ENCODE measurements at regions not wholly inside any gene's neighbourhood (a gene's known extent, or its start where the extent isn't known, plus 50 kb on each side); places are given as distances from the start of the nearest gene placed in this dataset.
"Not testable (repeated sequence)": the region's sequence is repeated elsewhere in the genome, so short reads cannot be mapped to it uniquely, and the experiment has no call there.

DNA sequence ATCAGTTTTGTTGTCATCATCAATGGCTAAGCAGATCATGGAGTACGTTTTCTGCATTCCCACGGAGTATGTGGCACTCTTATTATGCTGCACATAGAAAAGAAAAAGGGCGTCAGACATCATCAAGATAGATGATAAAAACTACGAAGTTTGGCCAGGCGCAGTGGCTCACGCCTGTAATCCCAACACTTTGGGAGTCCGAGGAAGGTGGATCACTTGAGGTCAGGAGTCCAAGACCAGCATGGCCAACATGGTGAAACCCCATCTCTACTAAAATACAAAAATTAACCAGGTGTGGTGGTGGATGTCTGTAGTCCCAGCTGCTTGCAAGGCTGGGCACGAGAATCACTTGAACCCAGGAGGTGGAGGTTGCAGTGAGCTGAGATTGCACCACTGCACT is 312.8 kb downstream of the GOLGA6L6 start:
- DNase-seq: not testable (repeated sequence)

DNA sequence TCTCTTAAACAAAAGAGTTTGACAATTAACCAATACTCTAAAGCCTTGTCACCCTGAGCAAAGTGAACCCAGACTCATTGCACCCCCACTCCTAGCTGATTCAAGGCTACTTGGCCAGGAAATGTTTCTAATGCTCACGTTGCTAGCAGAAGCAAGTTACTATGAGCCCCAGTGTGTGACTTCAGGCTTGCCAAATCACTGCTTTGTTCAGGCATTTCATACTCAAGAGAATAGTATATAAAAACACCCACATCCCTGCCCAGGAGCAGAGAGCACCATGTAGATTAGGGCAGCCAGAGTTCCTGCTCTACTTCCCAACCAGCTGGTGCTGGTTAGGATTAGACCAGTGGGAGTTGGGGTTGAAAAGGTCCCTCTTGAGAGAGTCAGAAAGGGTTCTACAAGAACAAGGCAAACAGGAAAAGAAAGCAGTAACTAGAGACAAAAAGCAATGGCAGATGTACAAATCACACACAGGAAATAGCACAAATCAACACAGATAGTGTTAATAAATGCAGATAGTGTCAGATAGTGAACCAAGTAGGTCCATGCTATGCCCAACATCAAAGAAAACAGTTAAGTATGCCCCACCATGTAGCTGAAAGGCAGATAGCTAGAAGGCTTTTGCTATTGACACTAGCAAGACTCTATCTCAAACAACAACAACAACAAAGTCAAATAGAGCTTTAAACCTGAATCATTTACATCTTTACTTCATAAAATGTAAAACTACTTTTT is 314.3 kb downstream of the GOLGA6L6 start:
- not testable (repeated sequence) for DNase-seq

DNA sequence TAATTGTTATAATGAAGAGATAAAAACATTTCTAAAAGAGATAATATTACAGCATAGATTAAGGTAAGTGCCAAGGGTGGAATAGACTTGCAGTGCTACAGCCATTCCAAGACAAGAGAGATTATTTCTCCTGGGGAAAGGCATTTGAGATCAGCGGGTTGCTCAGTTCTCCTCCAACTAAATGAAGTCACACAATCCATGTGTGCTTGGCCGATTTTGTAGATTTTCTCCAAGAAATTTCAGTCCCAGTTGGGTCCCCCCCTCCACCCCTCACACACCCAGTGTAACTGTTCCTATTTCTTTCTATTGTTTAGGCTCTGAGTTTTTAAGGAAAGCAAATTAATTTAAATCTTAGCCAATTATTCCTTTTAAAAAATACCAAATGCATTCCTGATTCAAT is 315.1 kb downstream of the GOLGA6L6 start:
- DNase-seq: not testable (repeated sequence)

DNA sequence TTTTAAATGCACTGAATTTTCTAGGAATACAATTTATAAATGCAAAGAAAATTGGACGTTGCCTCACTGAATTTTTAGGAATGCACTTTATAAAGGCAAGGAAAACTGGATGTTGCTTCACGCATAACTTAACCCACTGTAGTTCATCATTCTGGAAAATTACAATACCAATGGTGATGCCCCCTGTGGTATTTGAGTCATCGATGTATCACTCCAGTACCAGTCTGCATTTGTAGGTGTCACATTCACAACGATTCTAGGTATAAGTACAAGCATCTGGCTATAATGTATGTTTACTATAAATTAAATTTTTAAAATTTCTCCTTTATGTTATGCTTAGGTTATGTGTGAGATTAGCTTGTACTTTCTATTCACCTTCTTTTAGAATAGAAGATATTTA is 320.5 kb downstream of the GOLGA6L6 start:
- DNase-seq: not testable (repeated sequence)

DNA sequence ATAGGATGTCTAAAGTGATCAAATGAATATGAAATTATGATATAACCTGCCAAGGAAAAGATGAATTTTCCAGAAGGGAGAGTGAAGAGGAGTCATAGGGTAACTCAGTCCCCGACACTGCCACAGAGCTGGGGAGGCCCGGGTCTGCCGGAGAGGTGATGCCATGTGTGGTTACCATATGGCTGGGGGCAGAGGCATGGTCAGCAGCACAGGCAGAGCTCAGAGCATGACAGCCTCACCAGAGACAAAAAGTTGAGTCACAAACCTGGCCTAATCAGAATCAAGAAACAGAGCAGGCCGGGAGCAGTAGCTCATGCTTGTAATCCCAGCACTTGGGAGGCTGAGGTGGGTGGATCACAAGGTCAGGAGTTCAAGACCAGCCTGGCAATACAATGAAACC is 322.4 kb downstream of the GOLGA6L6 start:
- not testable (repeated sequence) for DNase-seq

DNA sequence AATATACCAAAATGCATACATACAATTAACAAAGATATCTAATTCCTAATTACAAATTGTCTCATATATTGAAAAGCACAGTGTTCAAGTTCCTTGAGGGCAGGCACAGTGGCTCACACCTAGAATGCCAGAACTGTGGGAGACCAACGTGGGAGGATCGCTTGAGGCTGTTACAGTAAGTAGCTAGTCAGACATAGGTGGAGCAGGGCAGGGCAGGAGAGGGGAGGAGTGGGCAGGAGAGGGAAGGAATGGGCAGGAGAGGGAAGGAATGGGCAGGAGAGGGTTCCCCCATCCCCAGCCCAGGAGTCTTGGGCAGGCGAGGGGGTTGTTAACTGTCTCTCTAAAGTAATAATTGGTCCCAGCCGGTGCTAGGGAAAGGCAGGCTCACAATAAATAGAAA is 325.9 kb downstream of the GOLGA6L6 start:
- DNase-seq: not testable (repeated sequence)

DNA sequence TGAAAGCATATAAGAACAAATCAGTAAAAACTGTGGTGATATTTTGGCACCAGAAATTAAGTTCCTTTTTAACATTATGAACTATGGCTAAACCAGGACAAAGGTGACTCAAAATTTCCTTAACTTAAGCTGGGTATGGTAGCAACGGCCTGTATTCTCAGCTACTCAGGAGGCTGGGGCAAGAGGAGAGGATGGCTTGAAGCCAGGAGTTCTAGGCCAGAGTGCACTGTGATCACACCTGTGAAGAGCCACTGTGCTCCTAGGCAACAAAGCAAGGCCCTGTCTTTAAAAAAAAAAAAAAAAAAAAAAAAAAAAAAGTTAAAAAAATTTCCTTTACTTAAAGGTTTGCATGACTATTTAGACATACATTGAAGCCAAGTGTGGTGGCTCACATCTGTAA is 327.5 kb downstream of the GOLGA6L6 start:
- DNase-seq: not testable (repeated sequence)

DNA sequence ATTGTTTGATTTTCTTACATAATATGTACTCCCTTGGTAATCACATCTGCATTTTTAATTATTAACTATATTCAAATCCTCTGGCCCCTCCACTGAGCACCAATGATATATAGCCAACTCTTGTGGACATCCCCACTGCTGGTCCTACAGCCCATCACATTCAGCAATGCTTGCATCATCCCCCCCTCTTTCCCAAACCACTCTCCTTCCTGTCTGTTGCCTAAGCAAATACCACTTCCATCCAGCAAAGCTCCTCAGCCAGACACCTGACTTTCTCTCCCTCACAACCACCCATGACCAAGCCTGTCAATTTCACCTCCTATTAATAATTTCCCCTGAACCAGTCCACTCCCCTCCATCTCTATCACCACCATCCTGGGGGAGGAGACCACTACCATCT is 330.1 kb downstream of the GOLGA6L6 start:
- not testable (repeated sequence) for DNase-seq

DNA sequence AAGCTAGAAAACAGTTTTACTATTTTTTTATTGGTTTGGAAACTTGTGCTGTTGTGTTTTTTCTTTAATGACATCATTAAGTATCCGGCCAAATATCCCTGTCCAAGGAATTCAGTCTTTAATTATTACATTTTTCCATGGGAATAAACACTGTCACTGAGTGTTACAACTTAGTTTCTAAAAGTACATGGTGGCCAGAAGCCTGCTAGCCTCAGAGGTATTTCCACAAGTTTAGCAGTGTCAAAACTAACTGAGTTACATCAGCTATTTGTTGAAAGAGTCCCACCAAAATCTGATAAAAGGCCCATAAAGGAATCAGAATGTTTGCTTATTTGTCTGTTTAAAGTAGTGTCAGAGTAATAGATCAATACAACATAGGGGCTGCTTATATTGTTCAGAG is 331.6 kb downstream of the GOLGA6L6 start:
- not testable (repeated sequence) for DNase-seq

DNA sequence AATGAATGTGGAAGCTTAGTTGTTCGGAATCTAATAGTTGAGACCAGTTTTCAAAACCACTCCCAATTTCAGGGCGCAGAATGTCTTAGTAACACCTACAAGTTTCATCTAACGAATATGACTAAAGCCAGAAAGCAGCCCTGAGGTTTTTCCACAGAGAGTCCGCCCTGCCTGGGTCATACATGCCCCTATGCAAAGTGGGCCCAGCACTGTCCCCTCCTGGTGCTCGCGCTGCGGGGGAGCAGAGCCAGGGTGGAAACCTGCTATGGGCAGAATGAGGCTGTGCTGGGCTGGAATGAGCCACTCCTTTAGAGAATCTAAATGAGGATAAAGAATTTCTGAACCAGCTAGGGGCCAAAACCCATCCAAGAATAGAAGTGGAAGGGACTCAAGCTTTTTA is 334.0 kb downstream of the GOLGA6L6 start:
- DNase-seq: not testable (repeated sequence)

DNA sequence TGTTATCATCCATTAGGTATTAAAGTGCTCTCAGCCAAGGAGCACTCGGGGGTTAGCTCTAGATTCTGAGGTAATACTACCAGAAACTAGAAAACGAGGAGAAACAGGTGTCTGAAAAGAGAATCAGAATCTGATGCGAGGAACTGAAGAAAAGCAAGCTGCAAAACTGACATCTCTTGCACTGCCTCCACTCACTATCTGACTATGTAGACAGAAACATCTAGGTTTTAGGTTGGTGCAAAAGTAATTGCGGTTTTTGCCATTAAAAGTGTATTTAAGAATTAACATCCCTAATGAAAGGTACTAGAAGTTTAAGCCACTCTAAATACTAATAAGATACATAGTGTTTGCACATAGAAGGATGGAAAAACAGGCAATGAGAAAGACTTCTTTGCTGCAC is 334.4 kb downstream of the GOLGA6L6 start:
- not testable (repeated sequence) for DNase-seq

DNA sequence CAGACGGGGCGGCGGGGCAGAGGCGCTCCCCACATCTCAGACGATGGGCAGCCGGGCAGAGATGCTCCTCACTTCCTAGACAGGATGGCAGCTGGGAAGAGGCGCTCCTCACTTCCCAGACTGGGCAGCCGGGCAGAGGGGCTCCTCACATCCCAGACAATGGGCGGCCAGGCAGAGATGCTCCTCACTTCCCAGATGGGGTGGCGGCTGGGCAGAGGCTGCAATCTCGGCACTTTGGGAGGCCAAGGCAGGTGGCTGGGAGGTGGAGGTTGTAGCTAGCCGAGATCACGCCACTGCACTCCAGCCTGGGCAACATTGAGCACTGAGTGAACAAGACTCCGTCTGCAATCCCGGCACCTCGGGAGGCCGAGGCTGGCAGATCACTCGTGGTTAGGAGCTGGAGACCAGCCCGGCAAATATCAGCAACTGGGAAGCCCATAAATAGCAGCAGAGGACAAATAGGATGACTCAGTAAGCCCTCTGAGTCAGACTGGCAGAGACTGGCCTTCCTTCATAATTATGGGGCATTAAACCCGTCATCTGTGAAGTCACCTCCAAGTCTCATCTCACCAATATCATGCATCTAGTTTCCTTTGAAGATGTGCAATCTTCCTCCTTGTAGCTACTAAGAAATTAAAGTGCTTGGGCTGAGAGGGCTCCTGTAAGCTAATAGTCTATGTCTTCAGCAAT is 337.3 kb downstream of the GOLGA6L6 start:
- DNase-seq: not testable (repeated sequence)

DNA sequence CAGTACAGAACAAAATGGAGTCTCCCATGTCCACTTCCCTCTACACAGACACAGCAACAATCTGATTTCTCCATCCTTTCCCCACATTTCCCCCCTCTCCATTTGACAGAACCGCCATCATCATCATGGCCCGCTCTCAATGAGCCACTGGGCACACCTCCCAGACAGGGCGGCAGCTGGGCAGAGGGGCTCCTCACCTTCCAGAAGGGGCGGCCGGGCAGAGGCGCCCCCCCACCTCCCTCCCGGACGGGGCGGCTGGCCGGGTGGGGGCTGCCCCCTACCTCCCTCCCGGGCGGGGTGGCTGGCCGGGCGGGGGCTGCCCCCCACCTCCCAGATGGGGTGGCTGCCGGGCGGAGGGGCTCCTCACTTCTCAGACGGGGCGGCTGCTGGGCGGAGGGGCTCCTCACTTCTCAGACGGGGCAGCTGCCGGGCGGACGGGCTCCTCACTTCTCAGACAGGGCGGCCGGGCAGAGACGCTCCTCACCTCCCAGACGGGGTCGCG is 337.9 kb downstream of the GOLGA6L6 start:
- DNase-seq: not testable (repeated sequence)

DNA sequence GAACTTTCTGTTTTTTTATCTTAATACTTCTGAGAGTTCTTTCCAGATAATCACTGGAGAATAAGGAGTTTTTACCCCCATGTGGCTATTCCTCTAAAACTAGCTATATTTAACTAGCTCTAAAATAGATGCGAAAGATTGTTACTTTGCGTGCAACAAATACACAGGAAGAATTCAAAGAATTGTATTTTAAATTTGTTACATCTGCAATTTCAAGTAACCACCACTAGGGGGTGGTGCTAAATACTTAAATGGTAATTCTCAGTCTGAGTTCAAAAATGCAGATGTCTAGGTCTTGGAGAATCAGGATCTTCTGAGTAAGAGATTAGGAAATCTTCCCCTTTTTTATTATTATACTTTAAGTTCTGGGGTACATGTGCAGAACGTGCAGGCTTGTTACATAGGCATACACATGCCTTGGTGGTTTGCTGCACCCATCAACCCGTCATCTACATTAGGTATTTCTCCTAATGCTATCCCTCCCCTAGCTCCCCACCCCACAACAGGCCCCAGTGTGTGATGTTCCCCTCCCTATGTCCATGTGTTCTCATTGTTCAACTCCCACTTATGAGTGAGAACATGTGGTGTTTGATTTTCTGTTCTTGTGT is 346.9 kb downstream of the GOLGA6L6 start:
- DNase-seq: not testable (repeated sequence)

DNA sequence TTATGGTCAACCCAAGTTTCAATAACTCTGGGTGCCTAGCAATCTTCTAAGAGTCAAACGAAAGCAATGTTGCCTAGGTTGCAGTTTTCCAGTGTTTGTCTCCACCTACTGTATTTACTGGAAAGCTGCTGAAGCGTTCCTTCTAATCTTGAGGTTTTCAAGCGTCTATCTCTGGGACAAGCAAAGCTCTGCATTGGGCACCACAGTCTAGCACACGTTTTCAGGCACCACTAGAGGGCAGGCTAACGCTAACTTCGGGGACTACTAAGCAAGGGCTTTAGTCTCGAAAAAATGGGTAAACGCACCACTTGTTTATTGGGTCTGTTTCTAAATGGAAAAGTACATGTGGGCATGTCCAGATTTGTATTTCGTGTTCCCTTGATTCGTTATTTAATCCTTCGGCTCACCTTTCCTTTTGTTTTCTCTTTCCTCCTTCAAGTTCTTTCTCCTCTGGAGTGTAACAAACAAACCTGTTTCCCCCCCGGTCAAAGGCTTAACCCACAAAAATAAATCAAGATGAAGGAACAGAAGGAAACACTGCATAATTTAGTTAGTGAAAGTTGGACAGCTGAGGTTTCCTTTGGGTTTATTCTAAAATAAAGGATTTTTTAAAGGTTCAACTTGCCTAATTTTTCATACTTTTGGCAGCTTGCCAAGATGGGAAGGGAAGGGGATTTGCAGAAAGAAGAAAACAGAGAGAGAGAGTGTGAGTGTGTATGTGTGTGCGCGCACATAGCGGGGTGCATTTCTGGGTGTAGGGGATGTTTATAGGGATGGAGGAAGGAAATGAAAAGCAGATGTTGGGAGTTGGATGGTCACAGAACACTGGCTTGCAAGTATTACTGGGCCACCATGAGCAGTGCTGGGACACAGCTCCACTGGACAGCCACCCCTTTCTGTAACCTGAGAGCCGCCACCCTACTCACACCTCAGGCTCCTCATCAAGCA is 348.3 kb downstream of the GOLGA6L6 start:
- DNase-seq: peak; percentile 66

DNA sequence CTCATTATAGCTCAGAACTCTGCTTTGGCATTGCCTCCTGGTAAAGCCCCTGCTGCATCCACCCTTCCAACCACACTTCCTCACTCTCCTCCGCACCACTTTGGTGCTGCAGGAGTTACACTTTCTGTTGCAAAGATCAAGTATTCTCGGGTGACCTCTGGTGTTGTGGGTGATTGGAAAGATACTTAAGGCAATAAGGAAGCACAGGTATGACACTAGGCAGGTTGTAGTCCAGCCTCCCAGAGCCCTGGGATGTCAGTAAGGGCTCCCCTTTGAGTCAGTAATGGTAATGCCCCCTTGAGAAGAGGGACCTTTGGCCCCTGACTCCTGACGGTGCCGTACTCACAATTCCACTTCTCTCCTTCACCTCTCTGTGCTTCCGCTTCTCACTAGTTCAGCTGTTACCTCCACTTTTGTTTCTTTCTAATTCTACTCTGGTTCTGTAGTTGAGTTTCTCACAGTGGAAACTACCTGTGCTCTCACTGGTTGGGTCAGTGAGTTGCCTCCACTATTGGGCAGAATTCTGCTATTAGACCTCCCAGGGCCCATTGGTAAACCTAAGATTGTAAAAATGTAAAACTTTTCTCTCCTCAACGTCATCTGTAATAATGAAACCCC is 350.0 kb downstream of the GOLGA6L6 start:
- not testable (repeated sequence) for DNase-seq

DNA sequence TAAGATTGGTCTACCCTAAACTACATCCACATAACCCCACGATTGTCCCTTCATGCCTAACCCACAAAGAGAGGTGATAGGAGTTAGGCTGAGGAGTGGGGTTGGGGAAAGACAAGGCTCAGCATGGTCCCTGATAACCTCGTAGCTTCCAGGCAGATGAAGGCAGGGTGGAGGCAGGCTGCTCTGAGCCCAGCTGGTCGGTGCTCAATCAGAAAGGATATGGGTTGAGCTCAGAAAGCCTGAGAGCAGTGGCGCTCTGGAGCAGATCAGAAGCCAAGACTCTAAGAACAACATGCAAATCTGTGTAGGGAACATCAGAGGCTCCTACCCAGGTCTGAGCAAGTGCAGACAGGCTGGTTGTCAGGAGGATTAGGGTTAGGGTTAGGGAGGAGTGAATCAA is 353.0 kb downstream of the GOLGA6L6 start:
- not testable (repeated sequence) for DNase-seq

DNA sequence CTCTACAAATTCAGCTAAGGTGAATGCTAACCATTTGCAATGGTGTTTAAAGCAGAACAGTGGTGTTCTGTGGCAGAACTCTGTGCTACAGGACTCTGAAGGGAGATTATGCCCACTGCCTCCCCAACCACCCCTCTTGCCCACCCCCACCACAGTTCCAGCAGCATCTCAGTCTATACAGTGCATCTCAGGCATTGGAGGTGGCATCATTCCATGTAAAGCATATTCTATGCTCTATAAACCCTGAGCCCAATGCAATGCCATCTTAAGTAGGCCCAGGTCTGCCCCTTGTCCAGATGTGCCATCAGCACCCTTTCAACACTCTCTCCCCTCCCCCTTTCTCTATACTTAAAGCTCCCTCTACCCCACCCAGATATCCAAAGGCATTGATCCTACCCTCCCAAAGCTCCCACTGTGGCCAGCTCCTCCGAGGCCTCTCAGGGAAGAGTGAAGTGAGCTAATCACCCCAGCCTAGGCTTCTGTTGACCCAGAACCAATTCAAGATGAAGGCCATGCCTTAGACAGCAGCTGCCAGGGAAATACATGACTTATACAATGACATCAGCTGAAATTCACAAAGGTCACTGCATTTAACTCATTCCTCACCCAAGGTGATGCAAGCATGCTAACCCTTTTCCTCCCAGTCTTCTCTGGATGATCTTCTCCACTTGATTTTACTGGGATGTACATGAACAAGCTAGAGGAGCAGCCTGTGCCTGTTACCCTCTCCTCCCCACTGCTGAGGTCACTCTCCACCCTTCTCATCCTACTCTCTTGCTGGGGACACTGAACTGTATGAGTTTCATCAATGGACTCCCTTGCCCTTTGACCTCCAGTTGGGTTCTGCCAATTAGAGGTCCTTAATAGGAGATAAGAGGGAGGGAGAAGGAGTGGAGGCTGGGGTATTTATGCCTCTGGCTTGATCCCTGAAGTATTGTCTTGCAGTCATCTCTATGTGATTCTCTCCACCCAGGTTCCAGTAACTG is 353.9 kb downstream of the GOLGA6L6 start:
- DNase-seq: not testable (repeated sequence)

DNA sequence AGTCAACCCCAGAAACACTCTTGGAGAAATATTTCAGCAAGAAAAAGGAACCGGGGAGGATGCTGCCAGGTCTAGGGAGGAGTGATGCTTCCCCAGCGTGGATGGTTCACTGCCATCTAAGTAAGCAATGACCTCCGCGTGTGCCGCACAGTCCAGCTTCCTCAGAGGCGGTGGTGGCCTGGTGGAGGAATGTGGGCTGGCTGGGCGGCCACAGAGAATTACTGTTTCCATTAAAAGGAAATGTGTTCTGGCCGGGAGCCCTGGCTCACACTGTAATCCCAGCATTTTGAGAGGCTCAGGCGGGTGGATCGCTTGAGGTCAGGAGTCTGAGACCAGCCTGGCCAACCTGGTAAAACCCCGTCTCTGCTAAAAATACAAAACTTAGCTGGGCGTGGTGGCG is 356.7 kb downstream of the GOLGA6L6 start:
- not testable (repeated sequence) for DNase-seq

DNA sequence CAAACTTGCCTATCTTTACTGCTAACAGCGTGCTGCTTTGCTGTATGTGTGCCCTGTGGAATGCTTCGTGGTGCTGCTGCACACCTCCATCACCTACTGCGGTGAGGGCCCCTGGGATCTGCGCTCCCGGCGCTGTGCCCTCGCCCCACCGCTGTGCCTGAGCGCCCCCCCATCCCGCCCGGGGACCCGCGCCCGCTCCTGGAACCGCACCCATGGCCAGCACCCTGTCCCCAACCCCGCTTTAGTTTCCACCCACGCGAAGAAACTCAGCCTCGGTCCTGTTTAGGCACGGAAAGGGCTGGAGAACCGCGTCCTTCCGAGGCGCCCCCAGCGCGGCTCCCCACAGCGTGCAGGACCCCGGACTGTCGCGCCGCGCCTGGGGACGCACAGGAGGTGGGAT is 373.4 kb downstream of the GOLGA6L6 start:
- DNase-seq: not testable (repeated sequence)

DNA sequence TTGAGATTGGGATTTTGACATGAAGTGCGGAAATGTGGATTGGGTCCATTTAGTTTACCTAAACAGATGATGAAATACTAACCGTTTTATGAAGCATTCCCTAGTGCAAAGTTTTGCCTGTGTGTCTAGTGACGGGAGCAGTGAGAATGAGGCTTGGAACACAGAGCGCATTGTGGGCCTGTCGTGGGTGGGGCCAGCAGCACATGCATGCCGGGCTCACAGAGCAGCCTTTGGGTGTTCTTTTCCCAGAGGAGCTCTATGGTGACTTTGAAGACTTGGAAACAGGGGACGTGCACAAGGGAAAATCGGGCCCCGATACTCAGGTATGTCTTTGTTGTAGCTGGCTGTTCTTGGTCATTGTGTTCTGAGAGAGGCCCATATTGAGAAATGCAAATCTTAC is 388.1 kb downstream of the GOLGA6L6 start:
- DNase-seq: not testable (repeated sequence)

Measured in activated CD8-positive, alpha-beta memory T cell treated with anti-CD3 and anti-CD28 coated beads for 24 hours (primary cell).